ENCODE measurements at regions not wholly inside any gene's neighbourhood (a gene's known extent, or its start where the extent isn't known, plus 50 kb on each side); places are given as distances from the start of the nearest gene placed in this dataset.

- Histone ChIP-seq H3K27ac (no peak overlapping the region), H3K36me3 (no peaks in the 10 kb centered on the region), H3K4me3 (no peak overlapping the region), H3K4me1 (peaks cover under 1 to 7% of the 10 kb centered on the region in 2 donors), H3K27me3 (no peaks in the 10 kb centered on the region), H3K9me3 (no peaks in the 10 kb centered on the region)
- no peak for TF ChIP-seq CTCF (IDR thresholded peaks at IDR 0.05)
- peak in 1 of 2 donors; percentile 35 for DNase-seq (ENCODE audit: low spot score in 2 of 2)
- intact Hi-C loops (cut with DNase I) = no loop called here
Observed at GRCh38 chr10:47238331-47239095, 61.5 kb upstream of the GDF10 start.

GRCh38 chr10:47239211-47239610 is 60.8 kb upstream of the GDF10 start:
- intact Hi-C loops (cut with DNase I) = no loop called here
- no peak overlapping the region for H3K27ac ChIP-seq
- peak in 1 of 2 donors; percentile 33 for DNase-seq (ENCODE audit: low spot score in 2 of 2)
- peaks cover 4 to 7% of the 10 kb centered on the region in 2 donors for H3K4me1 ChIP-seq
- H3K27me3 ChIP-seq = no peaks in the 10 kb centered on the region
- no peaks in the 10 kb centered on the region for H3K36me3 ChIP-seq
- no peak overlapping the region for H3K4me3 ChIP-seq
- TF ChIP-seq CTCF (IDR thresholded peaks at IDR 0.05) = no peak
- H3K9me3 ChIP-seq = no peaks in the 10 kb centered on the region

GRCh38 chr10:47240173-47240572 is 59.8 kb upstream of the GDF10 start:
- no peak for TF ChIP-seq CTCF (IDR thresholded peaks at IDR 0.05)
- H3K4me3 ChIP-seq = no peak overlapping the region
- H3K4me1 ChIP-seq = peaks cover 4 to 15% of the 10 kb centered on the region in 2 donors
- intact Hi-C loops (cut with DNase I) = no loop called here
- no peaks in the 10 kb centered on the region for H3K9me3 ChIP-seq
- no peaks in the 10 kb centered on the region for H3K36me3 ChIP-seq
- H3K27ac ChIP-seq = no peak overlapping the region
- no peaks in the 10 kb centered on the region for H3K27me3 ChIP-seq
- DNase-seq (ENCODE audit: low spot score in 2 of 2) = no peak

- H3K9me3 ChIP-seq = no peaks in the 10 kb centered on the region
- DNase-seq (ENCODE audit: low spot score in 2 of 2) = peak in 1 of 2 donors; percentile 16
- peaks cover 4 to 16% of the 10 kb centered on the region in 2 donors for H3K4me1 ChIP-seq
- H3K36me3 ChIP-seq = no peaks in the 10 kb centered on the region
- intact Hi-C loops (cut with DNase I) = no loop called here
- no peak overlapping the region for H3K27ac ChIP-seq
- H3K4me3 ChIP-seq = no peak overlapping the region
- TF ChIP-seq CTCF (IDR thresholded peaks at IDR 0.05) = no peak
- H3K27me3 ChIP-seq = no peaks in the 10 kb centered on the region
Observed at GRCh38 chr10:47241256-47241655, 58.7 kb upstream of the GDF10 start.

GRCh38 chr10:47241946-47242867 is 57.8 kb upstream of the GDF10 start:
- DNase-seq (ENCODE audit: low spot score in 2 of 2) = peak in 1 of 2 donors; percentile 50
- H3K9me3 ChIP-seq = no peaks in the 10 kb centered on the region
- intact Hi-C loops (cut with DNase I) = no loop called here

More at GRCh38 chr10:47241946-47242867, 57.8 kb upstream of the GDF10 start:
- Histone ChIP-seq H3K4me1 (peaks cover 4 to 16% of the 10 kb centered on the region in 2 donors), H3K36me3 (no peaks in the 10 kb centered on the region), H3K4me3 (no peak overlapping the region), H3K27me3 (no peaks in the 10 kb centered on the region), H3K27ac (no peak overlapping the region)
- TF ChIP-seq CTCF (IDR thresholded peaks at IDR 0.05) = no peak
